Activated CD4-positive, alpha-beta T cell treated with anti-CD3 and anti-CD28 coated beads, Interleukin-2, amount 50 U/mL, for 24 hours (primary cell): ENCODE measurements at regions not wholly inside any gene's neighbourhood (a gene's known extent, or its start where the extent isn't known, plus 50 kb on each side); places are given as distances from the start of the nearest gene placed in this dataset.
"Not testable (repeated sequence)": the region's sequence is repeated elsewhere in the genome, so short reads cannot be mapped to it uniquely, and the experiment has no call there.

Experiments
- DNase-seq, 2 donors: peaks; one replicate each; pipeline ENCODE4 v3.0.0-alpha.2; 2020; ENCODE audit warnings: low read depth in 1 of 2, low spot score in 1 of 2

DNA sequence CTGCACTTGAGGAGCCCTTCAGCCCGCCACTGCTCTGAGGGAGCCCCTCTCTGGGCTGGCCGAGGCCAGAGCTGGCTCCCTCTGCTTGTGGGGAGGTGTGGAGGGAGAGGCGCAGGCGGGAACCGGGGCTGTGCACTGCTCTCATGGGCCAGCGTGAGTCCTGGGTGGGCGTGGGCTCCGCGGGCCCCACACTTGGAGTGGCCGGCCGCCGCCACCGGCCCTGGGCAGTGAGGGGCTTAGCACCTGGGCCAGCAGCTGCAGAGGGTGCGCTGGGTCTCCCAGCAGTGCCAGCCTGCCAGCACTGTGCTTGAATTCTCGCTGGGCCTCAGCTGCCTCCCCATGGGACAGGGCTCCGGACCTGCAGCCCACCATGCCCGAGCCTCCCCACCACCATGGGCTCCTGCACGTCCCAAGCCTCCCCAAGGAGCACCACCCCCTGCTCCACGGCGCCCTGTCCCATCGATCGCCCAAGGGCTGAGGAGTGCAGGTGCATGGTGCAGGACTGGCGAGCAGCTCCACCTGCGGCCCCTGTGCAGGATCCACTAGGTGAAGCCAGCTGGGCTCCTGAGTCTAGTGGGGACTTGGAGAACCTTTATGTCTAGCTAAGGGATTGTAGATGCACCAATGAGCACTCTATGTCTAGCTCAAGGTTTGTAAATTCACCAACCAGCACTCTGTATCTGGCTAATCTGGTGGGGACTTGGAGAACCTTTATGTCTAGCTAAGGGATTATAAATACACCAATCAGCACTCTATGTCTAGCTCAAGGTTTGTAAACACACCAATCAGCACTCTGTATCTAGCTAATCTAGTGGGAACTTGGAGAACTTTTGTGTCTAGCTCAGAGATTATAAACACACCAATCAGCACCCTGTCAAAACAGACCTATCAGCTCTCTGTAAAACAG is 1180.3 kb downstream of the FSCB start:
- not testable (repeated sequence) for DNase-seq

DNA sequence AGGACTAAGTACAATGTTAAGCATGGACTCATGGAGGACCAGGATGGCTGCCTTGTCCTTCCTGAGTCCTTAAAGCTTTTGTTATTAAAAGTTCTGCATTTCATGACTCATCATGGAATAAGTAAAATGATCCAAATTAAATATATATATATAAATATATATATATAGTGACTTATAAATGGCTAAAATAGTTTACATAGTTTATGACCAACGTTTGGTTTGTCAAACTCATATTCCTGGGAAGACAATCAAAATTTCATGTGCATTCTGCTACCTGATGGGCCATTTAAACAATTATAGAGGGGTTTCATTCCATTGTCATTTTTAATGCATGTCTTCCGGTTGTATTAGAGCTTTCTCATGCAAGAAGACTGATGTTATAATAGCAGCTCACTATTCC is 1190.7 kb downstream of the FSCB start:
- no peak for DNase-seq

DNA sequence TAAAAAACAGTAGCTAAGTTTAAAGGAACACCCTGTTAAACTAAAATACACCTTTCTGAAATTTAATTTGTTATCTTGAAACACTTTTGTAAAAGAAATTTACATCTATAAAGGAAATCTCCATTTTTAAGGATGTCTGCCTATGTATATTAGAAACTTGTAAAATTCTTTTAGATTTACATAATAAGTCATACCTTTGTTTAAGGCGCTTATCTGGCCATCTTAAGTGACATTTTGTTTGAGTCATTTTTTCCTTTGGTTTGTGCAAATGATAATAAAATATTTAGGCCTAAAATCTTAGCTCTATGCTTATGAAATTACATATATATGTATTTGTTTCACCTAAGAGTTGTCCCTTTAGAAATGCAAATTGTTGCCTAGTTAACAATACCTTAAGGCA is 1193.4 kb downstream of the FSCB start:
- DNase-seq: no peak

DNA sequence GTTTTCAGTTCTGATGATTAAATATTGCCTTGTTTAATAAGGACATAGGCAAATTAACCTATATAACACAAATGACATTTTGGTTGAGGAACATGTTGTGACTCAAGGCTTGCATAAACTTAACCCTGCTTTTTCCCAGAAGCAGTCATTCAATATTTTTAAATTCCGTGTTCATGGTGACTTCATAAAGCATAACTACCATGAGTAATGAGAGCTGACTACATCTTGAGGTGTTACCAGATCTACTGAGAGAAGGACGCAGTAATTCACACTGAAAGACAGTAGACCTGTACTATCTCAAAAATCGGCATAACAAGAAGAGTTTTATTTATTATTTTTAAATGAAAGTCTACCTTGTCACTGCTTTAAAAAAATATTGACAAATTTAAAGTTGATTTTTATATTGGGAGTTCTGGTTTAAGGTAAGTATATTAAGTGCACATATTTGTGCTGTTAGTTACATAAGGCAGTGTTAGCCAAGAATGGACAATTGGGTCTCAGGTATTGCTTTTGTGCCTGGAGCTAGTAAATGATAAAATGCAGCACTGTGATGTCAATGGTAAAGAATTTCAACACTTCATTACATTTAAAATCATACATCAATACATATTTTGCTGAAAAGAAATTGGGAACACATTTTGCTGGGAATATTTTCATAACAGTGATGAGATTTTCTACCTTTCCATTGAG is 1198.5 kb downstream of the FSCB start:
- DNase-seq: no peak

DNA sequence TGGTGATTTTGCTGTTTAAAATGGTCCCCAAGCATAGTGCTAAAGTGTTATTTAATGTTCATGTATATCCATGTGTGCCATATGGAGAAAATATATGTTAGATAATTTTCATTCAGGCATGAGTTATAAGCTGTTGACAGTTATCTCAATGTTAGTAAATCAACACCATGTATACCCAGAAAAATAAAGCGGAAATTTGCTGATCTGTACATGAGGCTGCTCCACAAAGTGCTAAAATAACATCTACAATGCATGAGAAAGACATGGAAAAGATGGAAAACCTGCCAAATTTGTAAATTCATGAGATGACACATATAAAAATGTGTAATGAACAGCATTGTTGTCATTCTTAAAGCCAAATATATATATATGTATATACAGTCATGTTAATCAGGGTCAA is 1199.2 kb downstream of the FSCB start:
- no peak for DNase-seq

GRCh38 chr14:43306053-43306452 is 1201.0 kb downstream of the FSCB start:
- DNase-seq: no peak

- DNase-seq: no peak
These were observed 1209.3 kb downstream of the FSCB start for GRCh38 chr14:43297794-43298193.

- DNase-seq: not testable (repeated sequence)
These were observed 1211.0 kb downstream of the FSCB start for GRCh38 chr14:43296061-43296460.

DNA sequence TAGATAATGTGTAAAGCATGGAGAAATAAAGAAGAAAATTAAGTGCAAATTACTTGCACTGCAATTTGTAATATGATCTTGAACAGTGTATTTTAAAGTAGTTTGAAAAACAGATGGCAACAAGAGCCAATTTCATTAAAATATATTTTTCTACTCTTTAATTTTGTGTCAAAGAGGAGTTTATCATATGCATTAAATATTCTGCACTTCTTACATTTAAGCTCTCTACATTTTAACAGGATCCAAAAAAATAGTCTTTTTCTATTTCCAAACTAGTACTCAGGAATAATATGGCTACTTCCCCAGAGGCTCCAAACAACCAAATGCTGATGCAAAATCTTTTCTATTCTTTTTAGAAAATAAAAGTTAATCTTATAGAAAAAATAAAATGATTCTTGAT is 1221.5 kb downstream of the FSCB start:
- DNase-seq: no peak

- DNase-seq: no peak
These were observed 1247.0 kb downstream of the FSCB start for GRCh38 chr14:43260056-43260455.

DNA sequence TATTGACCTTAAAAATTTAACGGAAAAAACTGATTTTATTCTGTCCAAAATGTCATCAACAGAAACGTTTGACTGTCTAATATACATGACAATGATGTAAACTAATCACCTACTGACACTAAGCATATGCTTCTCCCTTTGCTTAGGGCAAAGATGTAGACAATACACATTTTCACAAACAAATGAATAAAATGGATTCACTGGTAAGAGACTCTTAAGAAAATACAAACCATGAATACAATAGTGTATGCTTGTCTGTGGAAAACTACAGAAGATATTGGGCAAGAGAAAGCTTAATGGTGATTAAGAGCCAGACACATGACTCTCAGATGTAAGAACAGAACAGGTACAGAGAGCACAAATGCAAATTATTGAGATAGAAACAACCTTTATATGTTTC is 1248.7 kb downstream of the FSCB start:
- DNase-seq: no peak

DNA sequence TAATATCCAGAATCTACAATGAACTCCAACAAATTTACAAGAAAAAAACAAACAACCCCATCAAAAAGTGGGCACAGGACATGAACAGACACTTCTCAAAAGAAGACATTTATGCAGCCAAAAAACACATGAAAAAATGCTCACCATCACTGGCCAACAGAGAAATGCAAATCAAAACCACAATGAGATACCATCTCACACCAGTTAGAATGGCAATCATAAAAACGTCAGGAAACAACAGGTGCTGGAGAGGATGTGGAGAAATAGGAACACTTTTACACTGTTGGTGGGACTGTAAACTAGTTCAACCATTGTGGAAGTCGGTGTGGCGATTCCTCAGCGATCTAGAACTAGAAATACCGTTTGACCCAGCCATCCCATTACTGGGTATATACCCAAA is 1250.1 kb downstream of the FSCB start:
- DNase-seq: not testable (repeated sequence)

DNA sequence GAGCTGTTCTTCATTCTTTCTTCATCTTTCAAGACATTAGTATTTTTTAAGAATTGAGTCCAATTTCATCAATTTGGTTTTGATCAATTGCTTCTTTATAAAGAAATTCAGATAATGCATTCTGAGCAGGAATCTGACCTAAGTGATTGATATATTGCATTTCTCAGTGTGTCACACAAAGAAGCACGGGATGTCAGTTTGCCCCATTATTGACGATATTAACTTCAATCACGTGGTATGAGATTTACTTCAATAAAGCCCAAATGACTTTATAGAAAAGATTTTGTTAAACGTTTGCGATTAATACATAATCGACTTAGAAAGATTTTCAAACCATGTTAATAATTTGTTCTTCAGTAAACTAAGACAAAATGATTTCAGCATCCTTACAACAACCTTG is 1254.2 kb downstream of the FSCB start:
- DNase-seq: no peak

- no peak for DNase-seq
These were observed 1257.5 kb downstream of the FSCB start for GRCh38 chr14:43249591-43249990.

DNA sequence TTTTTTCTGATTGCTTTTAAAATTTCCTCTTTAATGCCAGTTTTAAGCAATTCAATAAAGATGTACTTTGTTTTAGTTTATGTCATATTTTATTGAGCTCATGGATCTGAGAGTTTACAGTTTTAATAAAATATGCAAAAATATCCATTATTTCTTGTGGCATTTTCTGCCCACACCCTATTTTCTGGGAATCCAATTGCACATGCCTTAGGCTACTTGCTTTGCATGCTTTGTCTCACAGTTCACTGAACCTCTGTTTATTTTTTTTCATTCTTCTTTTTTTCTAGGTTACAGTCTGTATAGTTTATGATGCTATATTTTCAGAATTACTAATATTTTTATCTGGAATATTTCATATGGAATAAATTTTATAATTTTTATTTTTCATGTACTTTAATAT is 1258.0 kb downstream of the FSCB start:
- DNase-seq: no peak

DNA sequence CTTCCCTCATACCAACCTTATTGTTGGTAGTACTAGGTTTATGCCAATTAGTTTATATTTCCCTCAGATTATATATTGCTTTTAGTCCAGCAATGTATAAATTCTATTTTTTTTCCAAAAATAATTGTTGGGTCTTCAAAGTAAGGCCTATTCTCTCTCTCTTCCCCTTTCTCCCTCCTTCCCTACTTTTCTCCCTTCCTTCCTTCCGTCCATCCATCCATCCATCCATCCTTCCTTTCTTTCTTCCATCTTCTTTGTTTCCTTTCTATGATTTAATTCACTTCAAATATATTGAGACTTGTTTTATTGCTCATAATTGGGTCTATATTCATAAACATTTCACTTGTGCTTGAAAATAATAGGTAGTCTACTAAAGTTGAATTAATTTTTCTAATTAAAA is 1259.2 kb downstream of the FSCB start:
- DNase-seq: no peak

DNA sequence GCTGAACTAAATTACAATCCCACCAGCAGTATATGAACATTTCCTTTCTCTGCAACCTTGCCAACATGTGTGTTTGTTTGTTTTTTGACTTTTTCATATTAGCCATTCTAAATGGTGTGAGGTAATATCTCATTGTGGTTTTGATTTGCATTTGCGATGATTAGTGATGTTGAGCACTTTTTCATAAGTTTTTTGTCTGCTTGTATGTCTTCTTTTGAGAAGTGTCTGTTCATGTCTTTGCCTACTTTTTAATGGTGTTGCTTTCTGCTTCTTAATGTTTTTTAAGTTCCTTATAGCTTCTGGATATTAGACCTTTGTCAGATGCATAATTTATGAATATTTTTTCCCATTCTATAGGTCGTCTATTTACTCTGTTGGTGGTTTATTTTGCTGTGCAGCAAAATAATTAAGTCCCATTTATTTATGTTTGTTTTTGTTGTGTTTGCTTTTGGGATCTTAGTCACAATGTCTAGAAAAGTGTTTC is 1262.9 kb downstream of the FSCB start:
- no peak for DNase-seq

DNA sequence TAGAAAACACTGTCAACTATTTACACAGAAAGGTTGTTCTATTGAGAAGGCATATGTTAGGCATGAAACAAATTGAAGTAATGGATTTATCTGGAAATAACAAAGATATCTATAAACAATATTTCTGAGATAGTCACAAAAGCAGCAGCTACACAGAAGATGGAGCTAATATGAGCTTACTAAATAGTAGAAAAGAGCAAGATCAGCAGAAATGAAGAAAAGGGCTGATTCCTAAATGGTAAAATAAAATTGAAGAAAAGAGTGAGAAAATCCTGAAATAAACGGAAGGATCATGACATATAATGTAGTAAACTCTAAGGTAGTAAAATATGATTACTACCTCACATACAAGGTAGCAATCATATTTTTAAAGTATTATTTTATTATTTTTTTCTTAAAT is 1263.9 kb downstream of the FSCB start:
- DNase-seq: no peak

DNA sequence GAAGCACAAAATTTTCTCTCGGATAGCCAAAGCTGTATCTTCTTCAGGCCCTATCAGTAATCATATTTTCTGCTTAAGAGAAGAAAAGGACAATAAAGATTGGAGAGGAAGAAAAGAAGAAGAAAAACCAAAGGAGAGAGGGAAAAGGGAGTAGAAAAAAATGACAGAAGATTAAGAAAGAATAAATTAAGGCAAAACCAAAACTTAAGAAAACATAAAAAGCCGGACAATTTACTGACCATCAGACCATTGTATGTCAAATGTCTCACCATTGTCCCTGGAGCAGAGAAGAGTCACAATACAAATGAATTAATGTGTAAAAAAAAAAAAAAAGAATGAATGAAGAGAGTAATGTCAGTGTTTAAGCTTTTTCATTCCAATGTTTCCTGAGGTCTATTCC is 1274.8 kb downstream of the FSCB start:
- DNase-seq: no peak

GRCh38 chr14:43215524-43215923 is 1291.6 kb downstream of the FSCB start:
- no peak for DNase-seq

GRCh38 chr14:43207189-43207588 is 1299.9 kb downstream of the FSCB start:
- no peak for DNase-seq

GRCh38 chr14:43204816-43205215 is 1302.3 kb downstream of the FSCB start:
- DNase-seq: no peak
